Parathyroid adenoma (tissue), 2 donors: ENCODE measurements at regions not wholly inside any gene's neighbourhood (a gene's known extent, or its start where the extent isn't known, plus 50 kb on each side); places are given as distances from the start of the nearest gene placed in this dataset.
"Not testable (repeated sequence)": the region's sequence is repeated elsewhere in the genome, so short reads cannot be mapped to it uniquely, and the experiment has no call there.

Experiments
- H2AFZ ChIP-seq: fragments of 300-600 bp; sonication (generic); one replicate; pipeline ENCODE4 v1.7.0; 2017; ENCODE audit warnings: antibody characterized with exemption, mild to moderate bottlenecking
- H3K27ac ChIP-seq: fragments of 300-600 bp; sonication (generic); one replicate; pipeline ENCODE4 v1.7.0; 2017
- H3K27me3 ChIP-seq: fragments of 300-600 bp; sonication (generic); one replicate; pipeline ENCODE4 v1.7.0; 2017; ENCODE audit warnings: low read length; ENCODE audit not compliant: control insufficient read depth, insufficient read depth
- H3K36me3 ChIP-seq: fragments of 300-600 bp; sonication (generic); one replicate; pipeline ENCODE4 v1.7.0; 2017; ENCODE audit warnings: low read length; ENCODE audit not compliant: control insufficient read depth, insufficient read depth
- H3K4me1 ChIP-seq: fragments of 300-600 bp; sonication (generic); one replicate; pipeline ENCODE4 v1.7.0; 2017; ENCODE audit warnings: control low read depth
- H3K4me2 ChIP-seq: fragments of 300-600 bp; sonication (generic); one replicate; pipeline ENCODE4 v1.7.0; 2017; ENCODE audit warnings: low read length
- H3K4me3 ChIP-seq: fragments of 300-600 bp; sonication (generic); one replicate; pipeline ENCODE4 v1.7.0; 2017; ENCODE audit warnings: low read depth, low read length
- H3K79me2 ChIP-seq: fragments of 300-600 bp; sonication (generic); one replicate; pipeline ENCODE4 v1.7.0; 2017; ENCODE audit warnings: control low read depth
- H3K9ac ChIP-seq: fragments of 300-600 bp; sonication (generic); one replicate; pipeline ENCODE4 v1.7.0; 2017; ENCODE audit warnings: mild to moderate bottlenecking
- H3K9me3 ChIP-seq: fragments of 300-600 bp; sonication (generic); one replicate; pipeline ENCODE4 v1.7.0; 2017; ENCODE audit warnings: low read length; ENCODE audit not compliant: control insufficient read depth
- CTCF ChIP-seq: fragments of 300-600 bp; sonication (generic); IDR thresholded peaks from one replicate; pipeline ENCODE4 v1.7.0; 2017; ENCODE audit warnings: antibody characterized with exemption, mild to moderate bottlenecking
- donor health status: primary hyperparathyroidism.

GRCh38 chr4:72665171-72665968, 96.3 kb upstream of the ADAMTS3 start:
- no peaks in the 10 kb centered on the region for H3K9me3 ChIP-seq
- peaks cover 4% of the 10 kb centered on the region for H3K4me1 ChIP-seq
- H3K27ac ChIP-seq = no peak overlapping the region
- H3K4me3 ChIP-seq = no peak overlapping the region
- no peak overlapping the region for H3K9ac ChIP-seq
- H2AFZ ChIP-seq = no peak overlapping the region
- no peaks in the 10 kb centered on the region for H3K36me3 ChIP-seq
- H3K79me2 ChIP-seq = no peaks in the 10 kb centered on the region
- no peak overlapping the region for H3K4me2 ChIP-seq
- no peaks in the 10 kb centered on the region for H3K27me3 ChIP-seq
- TF ChIP-seq CTCF = no peak

- no peaks in the 10 kb centered on the region for H3K36me3 ChIP-seq
- no peaks in the 10 kb centered on the region for H3K27me3 ChIP-seq
- no peak overlapping the region for H3K4me2 ChIP-seq
- no peak overlapping the region for H2AFZ ChIP-seq
- no peak overlapping the region for H3K9ac ChIP-seq
- H3K4me3 ChIP-seq = no peak overlapping the region
- no peaks in the 10 kb centered on the region for H3K9me3 ChIP-seq
- no peaks in the 10 kb centered on the region for H3K79me2 ChIP-seq
- no peak for TF ChIP-seq CTCF
- peaks cover 4% of the 10 kb centered on the region for H3K4me1 ChIP-seq
- no peak overlapping the region for H3K27ac ChIP-seq
These were observed 94.8 kb upstream of the ADAMTS3 start for GRCh38 chr4:72663828-72664227.

GRCh38 chr4:72661830-72662229, 92.8 kb upstream of the ADAMTS3 start:
- Histone ChIP-seq H3K27ac (no peak overlapping the region), H3K4me3 (no peak overlapping the region), H3K79me2 (no peaks in the 10 kb centered on the region), H3K9ac (no peak overlapping the region), H3K9me3 (no peaks in the 10 kb centered on the region), H3K4me1 (peaks cover 4% of the 10 kb centered on the region), H3K36me3 (no peaks in the 10 kb centered on the region), H3K4me2 (no peak overlapping the region), H2AFZ (no peak overlapping the region), H3K27me3 (no peaks in the 10 kb centered on the region)
- TF ChIP-seq CTCF = no peak

DNA sequence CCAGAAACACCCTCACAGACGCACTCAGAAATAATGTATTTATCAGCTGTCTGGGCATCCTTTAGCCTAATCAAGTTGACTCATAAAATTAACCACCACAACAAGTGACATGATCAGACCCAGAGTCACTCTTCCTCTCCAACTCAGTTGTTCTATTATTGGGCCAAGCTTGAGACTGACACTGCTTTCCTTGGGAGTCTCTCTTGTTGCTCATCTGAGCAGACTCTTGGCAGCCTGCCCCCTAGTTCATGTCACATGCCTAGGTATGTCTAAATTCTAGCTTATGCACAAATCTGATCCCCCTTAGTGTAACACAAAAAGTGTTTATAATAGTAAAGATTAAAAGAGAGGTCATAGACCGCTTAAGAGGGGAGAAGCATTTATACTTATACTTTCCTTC, 72.6 kb upstream of the ADAMTS3 start:
- no peak for TF ChIP-seq CTCF
- H3K9ac ChIP-seq = no peak overlapping the region
- H2AFZ ChIP-seq = no peak overlapping the region
- no peaks in the 10 kb centered on the region for H3K79me2 ChIP-seq
- H3K4me3 ChIP-seq = no peak overlapping the region
- no peaks in the 10 kb centered on the region for H3K9me3 ChIP-seq
- no peak overlapping the region for H3K27ac ChIP-seq
- H3K36me3 ChIP-seq = no peaks in the 10 kb centered on the region
- no peak overlapping the region for H3K4me2 ChIP-seq
- H3K4me1 ChIP-seq = no peaks in the 10 kb centered on the region
- H3K27me3 ChIP-seq = no peaks in the 10 kb centered on the region

DNA sequence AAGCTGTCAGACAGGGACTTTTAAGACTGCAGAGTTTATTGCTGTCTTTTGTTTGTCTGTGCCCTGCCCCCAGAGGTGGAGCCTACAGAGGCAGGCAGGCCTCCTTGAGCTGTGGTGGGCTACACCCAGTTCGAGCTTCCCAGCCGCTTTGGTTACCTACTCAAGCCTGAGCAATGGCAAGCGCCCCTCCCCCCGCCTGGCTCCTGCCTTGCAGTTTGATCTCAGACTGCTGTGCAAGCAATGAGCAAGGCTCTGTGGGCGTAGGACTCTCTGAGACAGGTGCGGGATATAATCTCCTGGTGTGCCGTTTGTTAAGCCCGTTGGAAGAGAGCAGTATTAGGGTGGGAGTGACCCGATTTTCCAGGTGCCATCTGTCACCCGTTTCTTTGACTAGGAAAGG, 67.8 kb upstream of the ADAMTS3 start:
- not testable (repeated sequence) for H3K9me3 ChIP-seq, H2AFZ ChIP-seq, H3K36me3 ChIP-seq, H3K9ac ChIP-seq, H3K27me3 ChIP-seq, H3K79me2 ChIP-seq, H3K4me1 ChIP-seq, H3K27ac ChIP-seq, H3K4me2 ChIP-seq, H3K4me3 ChIP-seq

GRCh38 chr4:72635931-72636330, 66.9 kb upstream of the ADAMTS3 start:
- not testable (repeated sequence) for H3K9me3 ChIP-seq, H3K79me2 ChIP-seq, H3K36me3 ChIP-seq, H3K4me3 ChIP-seq, H3K27me3 ChIP-seq, H2AFZ ChIP-seq, H3K4me1 ChIP-seq, H3K27ac ChIP-seq, H3K9ac ChIP-seq, H3K4me2 ChIP-seq

DNA sequence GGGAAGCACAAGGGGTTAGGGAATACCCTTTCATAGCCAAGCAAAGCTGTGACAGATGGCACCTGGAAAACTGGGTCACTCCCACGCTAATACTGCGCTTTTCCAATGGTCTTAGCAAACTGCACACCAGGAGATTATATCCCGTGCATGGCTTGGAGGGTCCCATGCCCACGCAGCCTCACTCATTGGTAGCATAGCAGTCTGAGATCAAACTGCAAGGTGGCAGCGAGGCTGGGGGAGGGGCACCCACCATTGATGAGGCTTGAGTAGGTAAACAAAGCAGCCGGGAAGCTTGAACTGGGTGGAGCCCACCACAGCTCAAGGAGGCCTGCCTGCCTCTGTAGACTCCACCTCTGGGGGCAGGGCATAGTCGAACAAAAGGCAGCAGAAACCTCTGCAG, 63.2 kb upstream of the ADAMTS3 start:
- not testable (repeated sequence) for H3K27ac ChIP-seq, H3K36me3 ChIP-seq, H3K4me2 ChIP-seq, H3K4me1 ChIP-seq, H3K27me3 ChIP-seq, H3K4me3 ChIP-seq, H3K79me2 ChIP-seq, H3K9ac ChIP-seq, H2AFZ ChIP-seq, H3K9me3 ChIP-seq
